GM12878 (cell line): ENCODE measurements at regions not wholly inside any gene's neighbourhood (a gene's known extent, or its start where the extent isn't known, plus 50 kb on each side); places are given as distances from the start of the nearest gene placed in this dataset.

Source experiments
- BCL11A ChIP-seq: IDR thresholded peaks from 2 replicates; pipeline ENCODE4 v1.6.1; 2011; ENCODE audit warnings: low read depth, low read length
- CTCF ChIP-seq, 3 experiments: IDR thresholded peaks in 2 of 3; conservative IDR thresholded peaks in 1 of 3; 2 replicates each; pipeline ENCODE4 v1.5.1; 2011; ENCODE audit warnings: low read depth in 3 of 3, low read length in 3 of 3, mild to moderate bottlenecking in 3 of 3, control low read depth in 2 of 3, moderate library complexity in 2 of 3, inconsistent platforms in 1 of 3, mixed read lengths in 1 of 3; ENCODE audit not compliant: control insufficient read depth in 2 of 3, insufficient read depth in 1 of 3; ENCODE audit errors: extremely low read depth in 1 of 3
- FOXK2 ChIP-seq: fragments of 450-650 bp; IDR thresholded peaks from 2 replicates; pipeline ENCODE4 v1.6.1; 2017; ENCODE audit warnings: mild to moderate bottlenecking, moderate library complexity
- HCFC1 ChIP-seq: fragments of 150-350 bp; IDR thresholded peaks from 2 replicates; pipeline ENCODE4 v1.6.1; 2014; ENCODE audit warnings: low read length
- REST ChIP-seq: IDR thresholded peaks from 2 replicates; pipeline ENCODE4 v1.6.1; 2012; ENCODE audit warnings: mild to moderate bottlenecking, low read depth, low read length
- SIN3A ChIP-seq: IDR thresholded peaks from 2 replicates; pipeline ENCODE4 v1.6.1; 2012; ENCODE audit warnings: low read depth, low read length, improper control_type of control experiment
- SMC3 ChIP-seq: IDR thresholded peaks from 2 replicates; pipeline ENCODE4 v1.6.1; 2011; ENCODE audit warnings: low read length, improper control_type of control experiment, borderline replicate concordance
- SP1 ChIP-seq: IDR thresholded peaks from one replicate; pipeline ENCODE4 v1.6.1; 2011; ENCODE audit warnings: low read depth, low read length
- TCF12 ChIP-seq: IDR thresholded peaks from 2 replicates; pipeline ENCODE4 v1.6.1; 2011; ENCODE audit warnings: low read depth, mild to moderate bottlenecking, low read length
- ZNF274 ChIP-seq: IDR thresholded peaks from one replicate; pipeline ENCODE4 v1.8.0; 2011; ENCODE audit not compliant: insufficient read length, insufficient read depth
- TF ChIP-seq, protein P1 (sequence below): fragments of 450-650 bp; IDR thresholded peaks from 2 replicates; pipeline ENCODE4 v1.6.1; 2014; ENCODE audit warnings: mild to moderate bottlenecking
- TF ChIP-seq, protein P2 (sequence below): IDR thresholded peaks from 2 replicates; pipeline ENCODE4 v1.6.1; 2011; ENCODE audit warnings: mild to moderate bottlenecking, low read depth, low read length, moderate library complexity; ENCODE audit not compliant: insufficient replicate concordance

GRCh38 chr7:69434398-69434815 is 163.9 kb upstream of the AUTS2 start:
- no peak for TF ChIP-seq TCF12
- TF ChIP-seq CTCF (IDR thresholded peaks at IDR 0.05 in 2 of 3, conservative IDR thresholded peaks at IDR 0.05 in 1 of 3; ENCODE audit: control insufficient read depth in 2 of 3, extremely low read depth in 1 of 3, insufficient read depth in 1 of 3, low read depth in 3 of 3, low read length in 3 of 3): no peak
- no peak for TF ChIP-seq SMC3
- no peak for TF ChIP-seq REST
- peak; percentile 59 for TF ChIP-seq BCL11A
- TF ChIP-seq SP1: no peak
- TF ChIP-seq ZNF274: no peak
- TF ChIP-seq SIN3A: no peak
- TF ChIP-seq, protein P1, sequence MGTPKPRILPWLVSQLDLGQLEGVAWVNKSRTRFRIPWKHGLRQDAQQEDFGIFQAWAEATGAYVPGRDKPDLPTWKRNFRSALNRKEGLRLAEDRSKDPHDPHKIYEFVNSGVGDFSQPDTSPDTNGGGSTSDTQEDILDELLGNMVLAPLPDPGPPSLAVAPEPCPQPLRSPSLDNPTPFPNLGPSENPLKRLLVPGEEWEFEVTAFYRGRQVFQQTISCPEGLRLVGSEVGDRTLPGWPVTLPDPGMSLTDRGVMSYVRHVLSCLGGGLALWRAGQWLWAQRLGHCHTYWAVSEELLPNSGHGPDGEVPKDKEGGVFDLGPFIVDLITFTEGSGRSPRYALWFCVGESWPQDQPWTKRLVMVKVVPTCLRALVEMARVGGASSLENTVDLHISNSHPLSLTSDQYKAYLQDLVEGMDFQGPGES: no peak
- TF ChIP-seq FOXK2: no peak
- no peak for TF ChIP-seq HCFC1
- TF ChIP-seq, protein P2, sequence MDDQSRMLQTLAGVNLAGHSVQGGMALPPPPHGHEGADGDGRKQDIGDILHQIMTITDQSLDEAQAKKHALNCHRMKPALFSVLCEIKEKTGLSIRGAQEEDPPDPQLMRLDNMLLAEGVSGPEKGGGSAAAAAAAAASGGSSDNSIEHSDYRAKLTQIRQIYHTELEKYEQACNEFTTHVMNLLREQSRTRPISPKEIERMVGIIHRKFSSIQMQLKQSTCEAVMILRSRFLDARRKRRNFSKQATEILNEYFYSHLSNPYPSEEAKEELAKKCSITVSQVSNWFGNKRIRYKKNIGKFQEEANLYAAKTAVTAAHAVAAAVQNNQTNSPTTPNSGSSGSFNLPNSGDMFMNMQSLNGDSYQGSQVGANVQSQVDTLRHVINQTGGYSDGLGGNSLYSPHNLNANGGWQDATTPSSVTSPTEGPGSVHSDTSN: no peak
